Sigmoid colon (tissue), 6 donors: ENCODE measurements at regions not wholly inside any gene's neighbourhood (a gene's known extent, or its start where the extent isn't known, plus 50 kb on each side); places are given as distances from the start of the nearest gene placed in this dataset.

Source experiments
- DNase-seq: peaks from one replicate; pipeline ENCODE4 v3.0.0-alpha.2; 2019
- H3K27ac ChIP-seq, 4 donors: fragments of 200-600 bp; sonication (generic); one replicate each; pipeline ENCODE4 v1.5.1; 2016 to 2019; ENCODE audit warnings: mild to moderate bottlenecking in 1 of 4
- H3K27me3 ChIP-seq, 3 donors: fragments of 200-600 bp; sonication (generic); one replicate each; pipeline ENCODE4 v1.5.1; 2019; ENCODE audit warnings: mild to moderate bottlenecking in 1 of 3
- H3K36me3 ChIP-seq, 4 donors: fragments of 200-600 bp; sonication (generic); one replicate each; pipeline ENCODE4 v1.5.1; 2016 to 2019
- H3K4me1 ChIP-seq, 4 donors: fragments of 200-600 bp; sonication (generic); one replicate each; pipeline ENCODE4 v1.5.1; 2017 to 2019
- H3K4me3 ChIP-seq, 4 donors: fragments of 200-600 bp; sonication (generic); one replicate each; pipeline ENCODE4 v1.5.1; 2017 to 2019; ENCODE audit warnings: mild to moderate bottlenecking in 2 of 4, moderate library complexity in 1 of 4
- H3K9me3 ChIP-seq, 4 donors: fragments of 200-600 bp in 3 of 4; sonication (generic) in 3 of 4; one replicate each; pipeline versions ENCODE4 v1.5.1 to v1.6.1; 2013 to 2019
- EP300 ChIP-seq, 4 donors: sonication (generic); formaldehyde crosslinking; IDR thresholded peaks; one replicate each; pipeline ENCODE4 v1.6.1; 2017; ENCODE audit warnings: antibody characterized with exemption in 4 of 4
- POLR2A ChIP-seq, 2 donors: fragments of 450-650 bp; IDR thresholded peaks; one replicate each; pipeline ENCODE4 v1.6.1; 2016; ENCODE audit warnings: antibody characterized with exemption in 2 of 2, mild to moderate bottlenecking in 2 of 2, moderate library complexity in 2 of 2
- POLR2AphosphoS5 ChIP-seq, 4 donors: sonication (generic); formaldehyde crosslinking; IDR thresholded peaks; one replicate each; pipeline ENCODE4 v1.6.1; 2017; ENCODE audit warnings: antibody characterized with exemption in 4 of 4
- WGBS, 2 donors: extraction: QIAGEN DNeasy Blood & Tissue Kit; methylation state at CpG; one replicate each; pipeline ENCODE4 v1.1.7; 2013; 5-methylcytosine and 5-hydroxymethylcytosine counted together
- intact Hi-C: fragments of 100-400 bp; cut with DNase I; formaldehyde crosslinking; loops from one replicate; pipeline ENCODE4 v1.15.1; 2023
- TF ChIP-seq, protein P1 (sequence below), 4 experiments: fragments of 450-650 bp in 3 of 4; fragments of 200-600 bp in 1 of 4; IDR thresholded peaks; one replicate each; pipeline ENCODE4 v1.5.1; 2016 to 2019; ENCODE audit warnings: antibody characterized with exemption in 4 of 4, mild to moderate bottlenecking in 3 of 4, moderate library complexity in 2 of 4
- donor health status: healthy with polysubstance abuse.
- donor health status: healthy.

DNA sequence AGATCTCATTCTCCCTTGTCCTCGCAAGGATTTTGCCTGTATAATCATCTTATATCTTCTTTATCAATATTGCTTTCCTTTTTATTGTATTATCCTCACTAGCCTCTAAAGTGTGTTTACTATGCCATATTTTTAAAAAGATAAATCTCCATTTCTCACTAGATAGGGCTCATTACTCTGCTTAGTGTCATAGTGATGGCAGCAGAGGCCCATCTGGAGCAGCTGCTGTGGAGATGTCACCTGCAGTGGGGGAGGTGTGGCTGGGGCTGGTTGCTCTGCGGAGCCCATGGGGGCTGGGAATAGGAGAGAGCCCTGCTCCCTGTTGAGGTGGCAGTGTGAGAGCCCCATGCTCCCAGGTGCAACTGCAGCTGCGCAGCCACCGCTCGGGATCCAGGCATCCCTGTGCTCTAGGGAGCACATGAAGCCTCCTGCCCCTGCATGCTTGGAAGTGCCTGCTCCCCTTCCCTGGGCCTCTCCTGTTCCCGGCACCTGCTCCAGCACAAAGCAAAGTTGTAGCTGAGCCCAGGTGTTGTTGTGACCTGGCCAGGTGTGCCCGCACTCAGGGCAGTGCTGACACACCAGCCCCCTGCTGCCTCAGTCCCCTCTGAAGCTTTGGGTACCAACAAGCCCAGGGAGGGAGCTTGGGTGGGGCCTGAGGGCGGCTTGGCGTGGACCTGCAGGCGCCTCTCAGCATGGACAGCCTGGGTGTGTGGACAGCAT is 144.6 kb upstream of the MRPS30 start:
- intact Hi-C loops: no loop called here
- Histone ChIP-seq H3K4me3 (no peak overlapping the region), H3K9me3 (peaks cover 0 to 3% (median 0%) of the 10 kb centered on the region in 4 donors), H3K36me3 (no peaks in the 10 kb centered on the region), H3K27me3 (no peaks in the 10 kb centered on the region), H3K27ac (no peak overlapping the region), H3K4me1 (no peaks in the 10 kb centered on the region)
- DNase-seq: no peak
- TF ChIP-seq POLR2A (IDR thresholded peaks at IDR 0.05) (no peak), POLR2AphosphoS5 (IDR thresholded peaks at IDR 0.05) (no peak), EP300 (IDR thresholded peaks at IDR 0.05) (no peak)
- TF ChIP-seq, protein P1, sequence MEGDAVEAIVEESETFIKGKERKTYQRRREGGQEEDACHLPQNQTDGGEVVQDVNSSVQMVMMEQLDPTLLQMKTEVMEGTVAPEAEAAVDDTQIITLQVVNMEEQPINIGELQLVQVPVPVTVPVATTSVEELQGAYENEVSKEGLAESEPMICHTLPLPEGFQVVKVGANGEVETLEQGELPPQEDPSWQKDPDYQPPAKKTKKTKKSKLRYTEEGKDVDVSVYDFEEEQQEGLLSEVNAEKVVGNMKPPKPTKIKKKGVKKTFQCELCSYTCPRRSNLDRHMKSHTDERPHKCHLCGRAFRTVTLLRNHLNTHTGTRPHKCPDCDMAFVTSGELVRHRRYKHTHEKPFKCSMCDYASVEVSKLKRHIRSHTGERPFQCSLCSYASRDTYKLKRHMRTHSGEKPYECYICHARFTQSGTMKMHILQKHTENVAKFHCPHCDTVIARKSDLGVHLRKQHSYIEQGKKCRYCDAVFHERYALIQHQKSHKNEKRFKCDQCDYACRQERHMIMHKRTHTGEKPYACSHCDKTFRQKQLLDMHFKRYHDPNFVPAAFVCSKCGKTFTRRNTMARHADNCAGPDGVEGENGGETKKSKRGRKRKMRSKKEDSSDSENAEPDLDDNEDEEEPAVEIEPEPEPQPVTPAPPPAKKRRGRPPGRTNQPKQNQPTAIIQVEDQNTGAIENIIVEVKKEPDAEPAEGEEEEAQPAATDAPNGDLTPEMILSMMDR (IDR thresholded peaks at IDR 0.05): no peak
- 83 to 93% methylated on average over 10 of the region's 10 CpGs for WGBS, 2 donors

DNA sequence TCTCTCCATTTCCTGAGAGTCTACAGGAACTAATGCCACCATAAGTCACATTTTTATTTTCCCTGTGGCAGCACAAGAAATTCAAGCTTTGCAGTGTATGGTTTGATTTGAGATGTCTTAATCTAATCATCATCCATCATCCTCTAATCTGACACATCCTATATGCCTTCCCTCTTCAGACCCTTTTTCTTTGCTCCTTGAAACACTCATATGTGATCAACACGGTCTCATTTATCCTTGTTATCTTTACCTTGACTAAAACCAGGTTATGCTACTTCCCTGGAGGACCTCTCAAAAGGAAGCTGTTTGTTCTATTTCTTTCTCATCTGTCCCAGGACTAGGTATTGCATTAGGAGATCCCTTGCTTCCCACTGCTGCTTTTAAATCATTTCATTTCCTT is 146.9 kb upstream of the MRPS30 start:
- H3K4me3 ChIP-seq: no peak overlapping the region
- H3K27me3 ChIP-seq: no peaks in the 10 kb centered on the region
- DNase-seq: no peak
- H3K27ac ChIP-seq: no peak overlapping the region
- H3K36me3 ChIP-seq: no peaks in the 10 kb centered on the region
- intact Hi-C loops: no loop called here
- H3K9me3 ChIP-seq: peaks cover 0 to under 1% (median 0%) of the 10 kb centered on the region in 4 donors
- WGBS, 2 donors: 79 to 93% methylated on average over 1 of the region's 1 CpG
- H3K4me1 ChIP-seq: no peaks in the 10 kb centered on the region
- no peak for TF ChIP-seq POLR2A (IDR thresholded peaks at IDR 0.05)
- TF ChIP-seq EP300 (IDR thresholded peaks at IDR 0.05): no peak
- TF ChIP-seq, protein P1 (IDR thresholded peaks at IDR 0.05): no peak
- TF ChIP-seq POLR2AphosphoS5 (IDR thresholded peaks at IDR 0.05): no peak

DNA sequence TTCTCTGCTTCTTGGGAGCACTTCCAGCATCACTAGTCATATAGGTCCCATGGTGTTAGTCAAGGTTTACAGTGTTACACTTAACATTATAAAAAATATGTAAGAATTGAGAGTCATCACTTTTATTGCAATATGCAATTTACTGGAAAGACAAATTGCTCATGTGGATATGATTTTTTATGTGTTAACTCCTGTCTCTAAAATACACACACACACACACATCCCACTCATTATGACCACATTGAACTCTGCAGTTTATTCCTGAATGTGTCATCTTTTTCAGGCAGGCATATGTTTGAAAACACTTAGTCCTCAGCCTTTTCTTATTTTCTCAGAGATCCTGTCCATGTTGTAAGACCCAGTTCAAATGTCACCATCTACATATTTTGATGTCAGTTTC is 148.5 kb upstream of the MRPS30 start:
- Histone ChIP-seq H3K27me3 (no peaks in the 10 kb centered on the region), H3K4me3 (no peak overlapping the region), H3K27ac (no peak overlapping the region), H3K9me3 (peaks cover 0 to 10% (median 3%) of the 10 kb centered on the region in 4 donors), H3K4me1 (no peaks in the 10 kb centered on the region), H3K36me3 (no peaks in the 10 kb centered on the region)
- intact Hi-C loops: no loop called here
- DNase-seq: no peak
- TF ChIP-seq EP300 (IDR thresholded peaks at IDR 0.05) (no peak), POLR2AphosphoS5 (IDR thresholded peaks at IDR 0.05) (no peak), POLR2A (IDR thresholded peaks at IDR 0.05) (no peak)
- TF ChIP-seq, protein P1 (IDR thresholded peaks at IDR 0.05): no peak

DNA sequence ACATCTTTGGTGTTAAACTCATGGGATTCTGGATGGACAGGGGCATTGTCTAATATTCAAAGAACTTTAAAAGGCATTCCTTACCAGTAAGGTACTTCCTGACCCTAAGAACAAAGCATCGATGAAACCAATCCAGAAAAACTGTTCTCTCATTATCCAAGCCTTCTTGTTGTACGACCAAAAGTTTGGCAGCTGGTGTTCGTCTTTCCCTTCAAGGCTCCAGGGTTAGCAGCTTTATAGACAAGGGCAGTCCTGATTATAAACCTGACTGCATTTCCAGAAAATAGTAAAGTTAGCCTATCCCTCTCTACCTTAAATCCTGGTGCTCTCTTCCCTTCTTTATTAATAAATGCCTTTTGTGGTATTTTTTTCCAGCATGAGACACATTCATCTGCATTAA is 149.4 kb upstream of the MRPS30 start:
- no peak overlapping the region for H3K27ac ChIP-seq
- no peak for TF ChIP-seq EP300 (IDR thresholded peaks at IDR 0.05)
- TF ChIP-seq POLR2A (IDR thresholded peaks at IDR 0.05): no peak
- no peak for TF ChIP-seq POLR2AphosphoS5 (IDR thresholded peaks at IDR 0.05)
- TF ChIP-seq, protein P1 (IDR thresholded peaks at IDR 0.05): no peak
- H3K36me3 ChIP-seq: no peaks in the 10 kb centered on the region
- DNase-seq: no peak
- no peaks in the 10 kb centered on the region for H3K27me3 ChIP-seq
- H3K4me1 ChIP-seq: no peaks in the 10 kb centered on the region
- no peak overlapping the region for H3K4me3 ChIP-seq
- intact Hi-C loops: no loop called here
- peaks cover 0 to 10% (median 3%) of the 10 kb centered on the region in 4 donors for H3K9me3 ChIP-seq
- 59 to 79% methylated on average over 3 of the region's 3 CpGs for WGBS, 2 donors

DNA sequence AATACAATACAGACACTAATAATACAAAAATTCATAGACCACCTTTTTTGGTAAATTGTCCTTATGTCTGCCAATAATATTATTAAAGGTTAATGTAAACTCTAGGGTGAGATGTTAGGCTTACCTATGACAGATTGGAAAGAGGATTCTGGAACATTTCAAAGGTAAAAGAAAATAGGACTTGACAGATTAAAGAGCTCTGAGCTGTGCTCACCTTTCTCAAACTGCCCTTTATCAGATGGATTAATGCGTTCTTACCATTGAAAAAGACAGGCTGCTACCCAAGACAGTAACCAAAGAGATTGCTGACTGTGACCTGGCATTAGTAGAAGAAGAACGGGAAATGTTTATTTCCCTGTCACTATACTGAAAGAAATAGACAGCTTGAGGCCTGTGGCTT is 156.1 kb upstream of the MRPS30 start:
- intact Hi-C loops: no loop called here
- Histone ChIP-seq H3K27me3 (no peaks in the 10 kb centered on the region), H3K9me3 (peaks cover 0 to 10% (median 3%) of the 10 kb centered on the region in 4 donors), H3K4me1 (no peaks in the 10 kb centered on the region), H3K4me3 (no peak overlapping the region), H3K27ac (no peak overlapping the region), H3K36me3 (no peaks in the 10 kb centered on the region)
- WGBS, 2 donors: 54 to 63% methylated on average over 2 of the region's 2 CpGs
- TF ChIP-seq, protein P1 (IDR thresholded peaks at IDR 0.05): no peak
- TF ChIP-seq POLR2AphosphoS5 (IDR thresholded peaks at IDR 0.05) (no peak), EP300 (IDR thresholded peaks at IDR 0.05) (no peak), POLR2A (IDR thresholded peaks at IDR 0.05) (no peak)
- no peak for DNase-seq
